Activated CD4-positive, alpha-beta T cell treated with anti-CD3 and anti-CD28 coated beads, Interleukin-2, amount 50 U/mL, for 24 hours (primary cell): ENCODE measurements at regions not wholly inside any gene's neighbourhood (a gene's known extent, or its start where the extent isn't known, plus 50 kb on each side); places are given as distances from the start of the nearest gene placed in this dataset.

Experiments
- DNase-seq, 2 donors: peaks; one replicate each; pipeline ENCODE4 v3.0.0-alpha.2; 2020; ENCODE audit warnings: low read depth in 1 of 2, low spot score in 1 of 2

- DNase-seq, result no peak
Observed at GRCh38 chr13:111474136-111475002, 153.9 kb downstream of the TEX29 start.

- DNase-seq, result no peak
Observed at GRCh38 chr13:111475488-111475887, 155.0 kb downstream of the TEX29 start.

- no peak for DNase-seq
Observed at GRCh38 chr13:111476197-111476596, 155.8 kb downstream of the TEX29 start.

GRCh38 chr13:111479412-111479811 is 159.0 kb downstream of the TEX29 start:
- DNase-seq, result no peak

GRCh38 chr13:111480503-111480902 is 160.1 kb downstream of the TEX29 start:
- DNase-seq, result no peak

- DNase-seq, result no peak
Observed at GRCh38 chr13:111480976-111481375, 160.5 kb downstream of the TEX29 start.

- no peak for DNase-seq
Observed at GRCh38 chr13:111482126-111482525, 161.7 kb downstream of the TEX29 start.

GRCh38 chr13:111482806-111483620 is 162.6 kb downstream of the TEX29 start:
- no peak for DNase-seq

- no peak for DNase-seq
Observed at GRCh38 chr13:111483621-111483987, 163.2 kb downstream of the TEX29 start.

GRCh38 chr13:111484141-111484925 is 163.9 kb downstream of the TEX29 start:
- DNase-seq, result no peak

GRCh38 chr13:111484959-111485358 is 164.5 kb downstream of the TEX29 start:
- DNase-seq, result no peak

- DNase-seq, result no peak
Observed at GRCh38 chr13:111485491-111486250, 165.2 kb downstream of the TEX29 start.

- no peak for DNase-seq
Observed at GRCh38 chr13:111486331-111486730, 165.9 kb downstream of the TEX29 start.

GRCh38 chr13:111486801-111487200 is 166.4 kb downstream of the TEX29 start:
- DNase-seq, result no peak

GRCh38 chr13:111488486-111489132 is 168.2 kb downstream of the TEX29 start:
- no peak for DNase-seq

- DNase-seq, result no peak
Observed at GRCh38 chr13:111489301-111489700, 168.9 kb downstream of the TEX29 start.

GRCh38 chr13:111490611-111491010 is 170.2 kb downstream of the TEX29 start:
- no peak for DNase-seq

- no peak for DNase-seq
Observed at GRCh38 chr13:111491021-111491420, 170.6 kb downstream of the TEX29 start.

- no peak for DNase-seq
Observed at GRCh38 chr13:111491659-111492058, 171.2 kb downstream of the TEX29 start.

GRCh38 chr13:111492341-111492950 is 172.0 kb downstream of the TEX29 start:
- no peak for DNase-seq
